SK-N-SH (cell line): ENCODE measurements at regions not wholly inside any gene's neighbourhood (a gene's known extent, or its start where the extent isn't known, plus 50 kb on each side); places are given as distances from the start of the nearest gene placed in this dataset.
"Not testable (repeated sequence)": the region's sequence is repeated elsewhere in the genome, so short reads cannot be mapped to it uniquely, and the experiment has no call there.

ENCODE experiments used
- CTCF ChIA-PET: fragments of 300-600, 350-600 bp; formaldehyde crosslinking; extraction: SDS; loops from one replicate; lab custom pipeline; 2021; lab: Yijun Ruan, JAX
- POLR2A ChIA-PET: fragments of 350-600 bp; sonication (Branson Sonifier 250); formaldehyde crosslinking; extraction: SDS; loops from one replicate; lab custom pipeline; 2020; ENCODE audit warnings: antibody characterized with exemption, inconsistent platforms; lab: Yijun Ruan, JAX
- DNase-seq: peaks from one replicate; pipeline ENCODE4 v3.0.0; 2012
- H2AFZ ChIP-seq: fragments of 200-600 bp; sonication (generic); 2 replicates; pipeline ENCODE4 v1.8.1; 2016; ENCODE audit warnings: antibody characterized with exemption, mild to moderate bottlenecking, low read depth
- H3F3A ChIP-seq: fragments of 200-600 bp; sonication (generic); replicated peaks from 2 replicates; pipeline ENCODE3; 2016; ENCODE audit warnings: antibody characterized with exemption, mild to moderate bottlenecking; ENCODE audit not compliant: insufficient read depth
- H3K27ac ChIP-seq, 2 experiments: fragments of 200-500 bp in 1 of 2; fragments of 200-600 bp in 1 of 2; sonication (Bioruptor generic) in 1 of 2; sonication (generic), shearing (Covaris generic) in 1 of 2; 2 replicates each; pipeline versions ENCODE4 v1.5.1 to v1.6.1; 2014 to 2016; ENCODE audit warnings: low read depth in 2 of 2, inconsistent platforms in 1 of 2, low read length in 1 of 2, mild to moderate bottlenecking in 1 of 2, mixed read lengths in 1 of 2
- H3K27me3 ChIP-seq: fragments of 200-600 bp; sonication (generic), shearing (Covaris generic); 2 replicates; pipeline ENCODE4 v1.6.1; 2016; ENCODE audit warnings: mixed run types; ENCODE audit not compliant: insufficient read depth
- H3K36me3 ChIP-seq, 2 experiments: fragments of 200-500 bp in 1 of 2; fragments of 200-600 bp in 1 of 2; sonication (Bioruptor generic) in 1 of 2; sonication (generic) in 1 of 2; replicated peaks in 1 of 2; 2 replicates each; pipeline versions ENCODE3 to v1.5.1; 2014 to 2016; ENCODE audit warnings: low read length in 1 of 2, mild to moderate bottlenecking in 1 of 2; ENCODE audit not compliant: insufficient read depth in 2 of 2, control insufficient read depth in 1 of 2
- H3K4me1 ChIP-seq, 2 experiments: fragments of 200-500 bp in 1 of 2; fragments of 200-600 bp in 1 of 2; sonication (Bioruptor generic) in 1 of 2; sonication (generic), shearing (Covaris generic) in 1 of 2; 2 replicates each; pipeline versions ENCODE4 v1.5.1 to v1.6.1; 2014 to 2016; ENCODE audit warnings: low read depth in 1 of 2, low read length in 1 of 2, mixed run types in 1 of 2; ENCODE audit not compliant: insufficient read depth in 2 of 2, control insufficient read depth in 1 of 2
- H3K4me2 ChIP-seq: fragments of 200-600 bp; sonication (generic), shearing (Covaris generic); 2 replicates; pipeline ENCODE4 v1.6.1; 2017; ENCODE audit warnings: mixed run types
- H3K4me3 ChIP-seq, 2 experiments: fragments of 200-500 bp in 1 of 2; fragments of 200-600 bp in 1 of 2; sonication (Bioruptor generic) in 1 of 2; sonication (generic), shearing (Covaris generic) in 1 of 2; 2 replicates each; pipeline versions ENCODE4 v1.5.1 to v1.8.1; 2014 to 2016; ENCODE audit warnings: low read depth in 2 of 2, inconsistent platforms in 1 of 2, low read length in 1 of 2, mild to moderate bottlenecking in 1 of 2, mixed read lengths in 1 of 2, moderate library complexity in 1 of 2
- H3K79me2 ChIP-seq: fragments of 200-600 bp; sonication (generic); 2 replicates; pipeline ENCODE4 v1.8.1; 2017; ENCODE audit warnings: mild to moderate bottlenecking; ENCODE audit not compliant: insufficient read depth
- H3K9ac ChIP-seq: fragments of 200-600 bp; sonication (generic); 2 replicates; pipeline ENCODE4 v1.6.1; 2017; ENCODE audit warnings: mixed run types
- H3K9me2 ChIP-seq: fragments of 200-600 bp; sonication (generic); 2 replicates; pipeline ENCODE4 v1.6.1; 2017; ENCODE audit warnings: mixed run types
- H3K9me3 ChIP-seq: fragments of 200-600 bp; sonication (generic); 2 replicates; pipeline ENCODE4 v1.6.1; 2017; ENCODE audit warnings: mixed run types, mild to moderate bottlenecking, moderate library complexity
- H4K20me1 ChIP-seq: fragments of 200-600 bp; sonication (generic); 2 replicates; pipeline ENCODE4 v1.6.1; 2017; ENCODE audit warnings: mild to moderate bottlenecking, mixed run types; ENCODE audit not compliant: insufficient read depth
- CHD2 ChIP-seq: fragments of 150-350 bp; IDR thresholded peaks from 2 replicates; pipeline ENCODE4 v1.6.1; 2018; ENCODE audit warnings: low read length; ENCODE audit not compliant: partially characterized antibody
- ELF1 ChIP-seq: IDR thresholded peaks from 2 replicates; pipeline ENCODE4 v1.4.0; 2012
- EZH2phosphoT487 ChIP-seq: fragments of 200-600 bp; sonication (generic); IDR thresholded peaks from 2 replicates; pipeline ENCODE4 v1.6.1; 2017; ENCODE audit warnings: low read depth, mixed run types, mild to moderate bottlenecking, antibody characterized with exemption, moderate library complexity, borderline replicate concordance
- FOSL2 ChIP-seq: IDR thresholded peaks from 2 replicates; pipeline ENCODE4 v1.4.0; 2012; ENCODE audit warnings: low read depth, mild to moderate bottlenecking, moderate library complexity, borderline replicate concordance
- GABPA ChIP-seq: IDR thresholded peaks from 2 replicates; pipeline ENCODE4 v1.4.0; 2012; ENCODE audit warnings: low read depth, mild to moderate bottlenecking
- JUND ChIP-seq: IDR thresholded peaks from 2 replicates; pipeline ENCODE4 v1.4.0; 2012
- MAX ChIP-seq: IDR thresholded peaks from 2 replicates; pipeline ENCODE4 v1.4.0; 2012; ENCODE audit warnings: low read depth
- NRF1 ChIP-seq: IDR thresholded peaks from 2 replicates; pipeline ENCODE4 v1.6.1; 2012; ENCODE audit warnings: low read depth, mild to moderate bottlenecking, low read length
- PBX3 ChIP-seq: IDR thresholded peaks from 2 replicates; pipeline ENCODE4; 2012
- POLR2AphosphoS5 ChIP-seq: IDR thresholded peaks from 2 replicates; pipeline ENCODE4 v1.6.1; 2012; ENCODE audit warnings: low read depth, low read length
- RAD21 ChIP-seq: IDR thresholded peaks from 2 replicates; pipeline ENCODE4 v1.6.1; 2012; ENCODE audit warnings: mild to moderate bottlenecking, low read length
- SIN3A ChIP-seq: IDR thresholded peaks from 2 replicates; pipeline ENCODE4 v1.6.1; 2012; ENCODE audit warnings: low read depth, mild to moderate bottlenecking, low read length, moderate library complexity, borderline replicate concordance
- SMC3 ChIP-seq: IDR thresholded peaks from 2 replicates; pipeline ENCODE4 v1.6.1; 2012; ENCODE audit warnings: low read depth, low read length, improper control_type of control experiment
- TAF1 ChIP-seq: IDR thresholded peaks from 2 replicates; pipeline ENCODE4 v1.6.1; 2012; ENCODE audit warnings: low read depth, mild to moderate bottlenecking, low read length, moderate library complexity, borderline replicate concordance
- USF1 ChIP-seq: IDR thresholded peaks from 2 replicates; pipeline ENCODE4 v1.4.0; 2012; ENCODE audit warnings: low read depth, borderline replicate concordance
- USF2 ChIP-seq: fragments of 150-350 bp; IDR thresholded peaks from 2 replicates; pipeline ENCODE4 v1.6.1; 2017; ENCODE audit warnings: antibody characterized with exemption, low read length, low read depth, borderline replicate concordance
- YY1 ChIP-seq: IDR thresholded peaks from 2 replicates; pipeline ENCODE4 v1.4.0; 2012; ENCODE audit warnings: low read depth, mild to moderate bottlenecking
- ZBTB33 ChIP-seq: IDR thresholded peaks from 2 replicates; pipeline ENCODE4 v1.4.0; 2012; ENCODE audit warnings: low read depth, borderline replicate concordance
- WGBS: methylation state at CpG from one replicate; pipeline ENCODE4 v1.1.6; 2017; ENCODE audit warnings: low lambda C conversion rate; 5-methylcytosine and 5-hydroxymethylcytosine counted together

GRCh38 chr20:48127964-48128363 is 342.7 kb upstream of the SULF2 start:
- H4K20me1 ChIP-seq, H3K4me1 ChIP-seq, H3F3A ChIP-seq, H3K36me3 ChIP-seq, H3K79me2 ChIP-seq, H2AFZ ChIP-seq, CTCF ChIA-PET, H3K27me3 ChIP-seq, H3K27ac ChIP-seq, H3K4me3 ChIP-seq, H3K4me2 ChIP-seq, POLR2A ChIA-PET, DNase-seq, H3K9ac ChIP-seq, H3K9me2 ChIP-seq, H3K9me3 ChIP-seq: not testable (repeated sequence)
- WGBS = 44% methylated on average over 8 of the region's 10 CpGs

GRCh38 chr20:48127133-48127532 is 341.9 kb upstream of the SULF2 start:
- H3K9me3 ChIP-seq, POLR2A ChIA-PET, H3F3A ChIP-seq, H4K20me1 ChIP-seq, H3K9ac ChIP-seq, H3K27ac ChIP-seq, H3K4me2 ChIP-seq, H3K36me3 ChIP-seq, DNase-seq, H3K4me1 ChIP-seq, H3K79me2 ChIP-seq, H3K4me3 ChIP-seq, H3K27me3 ChIP-seq, H3K9me2 ChIP-seq, H2AFZ ChIP-seq: not testable (repeated sequence)
- WGBS = 68% methylated on average over 13 of the region's 13 CpGs
- CTCF ChIA-PET = interaction anchor here (1.4 kb wide), 1 partner anchor 493 kb away, joined by 4 read pairs; no protein-coding TSS in a partner anchor

- H3K79me2 ChIP-seq = no peaks in the 10 kb centered on the region
- WGBS = 55% methylated on average over 8 of the region's 8 CpGs
- H3F3A ChIP-seq = no peaks in the 10 kb centered on the region
- ChIA-PET CTCF (interaction anchor here (1.4 kb wide), 1 partner anchor 494 kb away, joined by 4 read pairs; no protein-coding TSS in a partner anchor), POLR2A (no interaction called here)
- no peaks in the 10 kb centered on the region for H4K20me1 ChIP-seq
- H3K36me3 ChIP-seq = no peaks in the 10 kb centered on the region
- no peaks in the 10 kb centered on the region for H3K4me1 ChIP-seq
- no peak overlapping the region for H3K4me2 ChIP-seq
- no peak for DNase-seq
- no peak overlapping the region for H3K9ac ChIP-seq
- no peak overlapping the region for H3K27ac ChIP-seq
- H3K4me3 ChIP-seq = no peak overlapping the region
- H3K27me3 ChIP-seq = no peaks in the 10 kb centered on the region
- no peaks in the 10 kb centered on the region for H3K9me2 ChIP-seq
- H3K9me3 ChIP-seq = no peaks in the 10 kb centered on the region
- H2AFZ ChIP-seq = no peak overlapping the region
- no peak for TF ChIP-seq SMC3
- TF ChIP-seq RAD21 = no peak
- no peak for TF ChIP-seq JUND
- no peak for TF ChIP-seq ELF1
- no peak for TF ChIP-seq YY1
- TF ChIP-seq GABPA = no peak
- TF ChIP-seq PBX3 = no peak
- no peak for TF ChIP-seq FOSL2
- no peak for TF ChIP-seq USF1
- TF ChIP-seq TAF1 = no peak
- TF ChIP-seq POLR2AphosphoS5 = no peak
- TF ChIP-seq MAX = no peak
- no peak for TF ChIP-seq EZH2phosphoT487
- no peak for TF ChIP-seq USF2
- TF ChIP-seq ZBTB33 = no peak
- no peak for TF ChIP-seq SIN3A
- TF ChIP-seq CHD2 = no peak
- no peak for TF ChIP-seq NRF1
These were observed 341.0 kb upstream of the SULF2 start for GRCh38 chr20:48126227-48126740.
